ENCODE measurements at regions not wholly inside any gene's neighbourhood (a gene's known extent, or its start where the extent isn't known, plus 50 kb on each side); places are given as distances from the start of the nearest gene placed in this dataset.
"Not testable (repeated sequence)": the region's sequence is repeated elsewhere in the genome, so short reads cannot be mapped to it uniquely, and the experiment has no call there.

DNA sequence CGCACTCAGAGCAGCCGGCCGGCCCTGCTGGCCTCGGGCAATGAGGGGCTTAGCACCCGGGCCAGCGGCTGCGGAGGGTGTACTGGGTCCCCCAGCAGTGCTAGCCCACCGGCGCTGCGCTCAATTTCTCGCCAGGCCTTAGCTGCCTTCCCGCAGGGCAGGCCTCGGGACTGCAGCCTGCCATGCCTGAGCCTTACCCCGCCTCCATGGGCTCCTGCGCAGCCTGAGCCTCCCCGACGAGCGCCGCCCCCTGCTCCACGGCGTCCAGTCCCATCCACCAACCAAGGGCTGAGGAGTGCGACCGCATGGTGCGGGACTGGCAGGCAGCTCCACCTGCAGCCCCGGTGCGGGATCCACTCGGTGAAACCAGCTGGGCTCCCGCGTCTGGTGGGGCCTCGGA is 204.4 kb upstream of the AUTS2 start:
- H4K5ac ChIP-seq (ENCODE audit: insufficient read length, low read depth, low read length); H3K4me3 ChIP-seq (ENCODE audit: extremely low read depth in 1 of 4, insufficient read depth in 2 of 4, low read depth in 3 of 4, low read length in 4 of 4); H3K56ac ChIP-seq (replicated peaks; ENCODE audit: insufficient read length, low read depth, low read length); H2AK5ac ChIP-seq (ENCODE audit: low read depth, low read length); H3K4ac ChIP-seq (replicated peaks; ENCODE audit: insufficient read length, low read depth, low read length); H2AFZ ChIP-seq (ENCODE audit: low read length); H3K14ac ChIP-seq (ENCODE audit: insufficient read length); H3K23me2 ChIP-seq (ENCODE audit: low read depth, low read length); H3K79me2 ChIP-seq (ENCODE audit: control insufficient read depth in 1 of 2, insufficient read depth in 2 of 2, low read length in 2 of 2); H3K27me3 ChIP-seq (replicated peaks in 1 of 4; ENCODE audit: control insufficient read depth in 3 of 4, extremely low read depth in 1 of 4, insufficient read depth in 3 of 4, low read length in 3 of 4); H2BK15ac ChIP-seq (ENCODE audit: low read length); H2BK12ac ChIP-seq (ENCODE audit: low read depth, low read length); H2BK20ac ChIP-seq (ENCODE audit: low read length); H4K91ac ChIP-seq (replicated peaks; ENCODE audit: insufficient read length, low read length); FAIRE-seq; H3K36me3 ChIP-seq (ENCODE audit: control insufficient read depth in 2 of 4, insufficient read depth in 4 of 4, low read length in 3 of 4); DNase-seq (ENCODE audit: low read depth in 1 of 2, low spot score in 2 of 2); H2BK5ac ChIP-seq (ENCODE audit: low read depth, low read length); H3K27ac ChIP-seq (ENCODE audit: low read depth, low read length); H3K23ac ChIP-seq (ENCODE audit: insufficient read length); H4K8ac ChIP-seq (ENCODE audit: extremely low read depth, insufficient read depth, low read length); H3K9me3 ChIP-seq (ENCODE audit: insufficient read depth in 2 of 2, low read depth in 1 of 2, low read length in 1 of 2); H3K79me1 ChIP-seq (ENCODE audit: low read depth, low read length); H3K4me1 ChIP-seq (replicated peaks in 1 of 4; ENCODE audit: control insufficient read depth in 3 of 4, insufficient read depth in 4 of 4, low read length in 3 of 4); POLR2A ChIA-PET (ENCODE audit: partially characterized antibody); H2BK120ac ChIP-seq (replicated peaks; ENCODE audit: low read depth, low read length); H4K20me1 ChIP-seq (replicated peaks in 1 of 2; ENCODE audit: control insufficient read depth in 1 of 2, insufficient read depth in 2 of 2, low read length in 2 of 2); H3K4me2 ChIP-seq (ENCODE audit: insufficient read depth in 1 of 2, low read depth in 2 of 2, low read length in 2 of 2); H3K9ac ChIP-seq (replicated peaks in 1 of 4; ENCODE audit: extremely low read depth in 1 of 4, low read depth in 3 of 4, low read length in 3 of 4); H3K18ac ChIP-seq (ENCODE audit: extremely low read depth, low read length): not testable (repeated sequence)
- CTCF ChIA-PET (ENCODE audit: partially characterized antibody), result interaction anchor here (0.6 kb wide), 2 partner anchors 12 to 132 kb away, joined by 3 read pairs; no protein-coding TSS in a partner anchor
- WGBS, 2 experiments (ENCODE audit: extremely low coverage in 1 of 2, insufficient coverage in 1 of 2, insufficient read length in 1 of 2, insufficient replicate concordance in 2 of 2, low coverage in 1 of 2, low lambda C conversion rate in 2 of 2, missing lambda C conversion rate in 1 of 2), result 96% methylated on average over 15 of the region's 30 CpGs; no CpG with 5 or more reads in 1 of the 2 experiments
- 0 out of 4 replicates have a peak, but pooled peaks of 1 of the 2 experiments have one; percentile 2 for TF ChIP-seq RAD21 (IDR thresholded peaks at IDR 0.05 in 1 of 2, conservative IDR thresholded peaks at IDR 0.05 in 1 of 2; ENCODE audit: low read depth in 2 of 2, low read length in 2 of 2)

Measured in H1 (cell line).